CD8-positive, alpha-beta memory T cell (primary cell): ENCODE measurements at regions not wholly inside any gene's neighbourhood (a gene's known extent, or its start where the extent isn't known, plus 50 kb on each side); places are given as distances from the start of the nearest gene placed in this dataset.

Experiments used
- CTCF ChIA-PET: fragments of 350-600 bp; sonication (Branson Sonifier 250); formaldehyde crosslinking; loops from one replicate; lab custom pipeline; 2021; ENCODE audit warnings: antibody characterized with exemption; lab: Charles Lee
- POLR2A ChIA-PET: fragments of 350-600 bp; sonication (Branson Sonifier 250); formaldehyde crosslinking; loops from one replicate; lab custom pipeline; 2021; ENCODE audit warnings: antibody characterized with exemption; lab: Charles Lee
- DNase-seq, 5 donors: peaks; one replicate each; pipeline versions ENCODE4 v3.0.0 to v3.0.0-alpha.2; 2020 to 2022; ENCODE audit warnings: mixed read lengths in 1 of 5
- H3K27ac ChIP-seq: one replicate; pipeline ENCODE4 v1.7.0; 2013; ENCODE audit warnings: low read depth, mild to moderate bottlenecking, low read length, moderate library complexity
- H3K27me3 ChIP-seq: 2 replicates; pipeline ENCODE4 v1.7.0; 2013; ENCODE audit warnings: low read length, mild to moderate bottlenecking; ENCODE audit not compliant: insufficient read depth, poor library complexity, severe bottlenecking
- H3K36me3 ChIP-seq: 2 replicates; pipeline ENCODE4 v1.7.0; 2013; ENCODE audit warnings: mild to moderate bottlenecking, low read length, moderate library complexity; ENCODE audit not compliant: insufficient read depth
- H3K4me1 ChIP-seq: 2 replicates; pipeline ENCODE4 v1.7.0; 2013; ENCODE audit warnings: mild to moderate bottlenecking, low read length, moderate library complexity; ENCODE audit not compliant: insufficient read depth
- H3K4me3 ChIP-seq: 2 replicates; pipeline ENCODE4 v1.7.0; 2013; ENCODE audit warnings: mild to moderate bottlenecking, low read length
- H3K9me3 ChIP-seq: 2 replicates; pipeline ENCODE4 v1.7.0; 2013; ENCODE audit warnings: mild to moderate bottlenecking, low read length
- H3K27ac Mint-ChIP-seq, 8 donors: one replicate each; pipeline ENCODE4 v1.8.0; 2020 to 2021; ENCODE audit warnings: mixed read lengths in 8 of 8, mild to moderate bottlenecking in 6 of 8, inconsistent platforms in 3 of 8, moderate library complexity in 3 of 8
- H3K27me3 Mint-ChIP-seq, 2 donors: one replicate each; pipeline ENCODE4 v1.8.0; 2020 to 2021; ENCODE audit warnings: mixed read lengths in 2 of 2, mild to moderate bottlenecking in 1 of 2, moderate library complexity in 1 of 2
- H3K36me3 Mint-ChIP-seq, 3 donors: one replicate each; pipeline ENCODE4 v1.8.0; 2020 to 2021; ENCODE audit warnings: mixed read lengths in 3 of 3, inconsistent platforms in 1 of 3, mild to moderate bottlenecking in 1 of 3
- H3K4me1 Mint-ChIP-seq, 3 donors: one replicate each; pipeline ENCODE4 v1.8.0; 2020 to 2021; ENCODE audit warnings: mixed read lengths in 3 of 3, inconsistent platforms in 1 of 3, mild to moderate bottlenecking in 1 of 3
- H3K4me3 Mint-ChIP-seq, 7 donors: one replicate each; pipeline ENCODE4 v1.8.0; 2020 to 2021; ENCODE audit warnings: mixed read lengths in 7 of 7, mild to moderate bottlenecking in 6 of 7, moderate library complexity in 4 of 7, inconsistent platforms in 2 of 7
- H3K9me3 Mint-ChIP-seq, 5 donors: one replicate each; pipeline ENCODE4 v1.8.0; 2020 to 2022; ENCODE audit warnings: mixed read lengths in 5 of 5, mild to moderate bottlenecking in 3 of 5, moderate library complexity in 2 of 5, inconsistent platforms in 1 of 5

DNA sequence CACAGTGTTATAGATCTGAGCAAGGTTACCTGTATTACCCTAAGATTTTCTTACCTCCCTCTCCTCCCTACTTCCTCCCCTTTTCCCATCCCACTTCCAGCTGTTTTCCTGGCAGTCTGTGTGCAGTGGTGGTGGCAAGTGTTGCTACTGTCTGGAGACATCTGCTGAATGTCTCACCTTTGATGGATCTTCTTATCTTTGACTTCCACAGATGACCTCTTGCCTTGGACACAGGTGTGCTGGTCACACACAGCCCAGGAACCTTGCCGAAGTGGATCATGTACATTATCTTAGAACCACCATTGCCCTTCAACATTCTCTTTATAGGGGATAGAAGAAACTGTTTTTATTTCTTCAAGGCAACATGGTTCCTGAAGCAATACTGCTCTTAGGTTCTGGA is 245.1 kb downstream of the UTP18 start:
- no peaks in the 10 kb centered on the region for H3K4me1 Mint-ChIP-seq
- no peaks in the 10 kb centered on the region for H3K9me3 Mint-ChIP-seq
- Histone ChIP-seq H3K36me3 (no peaks in the 10 kb centered on the region), H3K9me3 (no peaks in the 10 kb centered on the region), H3K4me1 (no peaks in the 10 kb centered on the region), H3K4me3 (no peak overlapping the region), H3K27ac (no peak overlapping the region), H3K27me3 (no peaks in the 10 kb centered on the region)
- H3K27me3 Mint-ChIP-seq = peaks cover 16 to 63% of the 10 kb centered on the region in 2 donors
- no peak overlapping the region for H3K4me3 Mint-ChIP-seq
- ChIA-PET CTCF (no interaction called here), POLR2A (no interaction called here)
- no peak overlapping the region for H3K27ac Mint-ChIP-seq
- no peaks in the 10 kb centered on the region for H3K36me3 Mint-ChIP-seq
- no peak for DNase-seq

DNA sequence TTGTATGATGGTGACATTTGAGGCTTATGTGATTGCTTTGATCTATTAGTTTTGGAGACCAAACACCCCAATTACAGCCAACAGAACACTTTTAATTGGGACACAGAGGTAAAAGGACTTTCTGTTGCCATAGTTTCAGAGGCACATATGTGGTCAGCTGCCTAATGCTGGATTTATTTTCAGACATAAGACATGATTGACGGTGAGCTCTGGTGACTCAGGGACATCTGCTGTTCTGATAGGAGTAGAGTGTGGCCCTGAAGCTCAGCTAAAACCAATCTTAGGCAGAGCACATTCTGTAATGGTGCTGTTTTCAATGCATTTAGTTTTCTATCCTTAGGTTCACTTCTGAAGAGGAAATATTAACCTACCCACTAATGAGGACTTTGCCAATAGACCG is 247.1 kb downstream of the UTP18 start:
- ChIA-PET CTCF (no interaction called here), POLR2A (no interaction called here)
- H3K4me3 ChIP-seq = no peak overlapping the region
- Mint-ChIP-seq H3K27ac (no peak overlapping the region), H3K4me3 (no peak overlapping the region), H3K36me3 (no peaks in the 10 kb centered on the region), H3K27me3 (peaks cover 16 to 58% of the 10 kb centered on the region in 2 donors), H3K9me3 (no peaks in the 10 kb centered on the region), H3K4me1 (no peaks in the 10 kb centered on the region)
- H3K27ac ChIP-seq = no peak overlapping the region
- H3K36me3 ChIP-seq = no peaks in the 10 kb centered on the region
- H3K27me3 ChIP-seq = no peaks in the 10 kb centered on the region
- no peak for DNase-seq
- H3K4me1 ChIP-seq = no peaks in the 10 kb centered on the region
- H3K9me3 ChIP-seq = no peaks in the 10 kb centered on the region

DNA sequence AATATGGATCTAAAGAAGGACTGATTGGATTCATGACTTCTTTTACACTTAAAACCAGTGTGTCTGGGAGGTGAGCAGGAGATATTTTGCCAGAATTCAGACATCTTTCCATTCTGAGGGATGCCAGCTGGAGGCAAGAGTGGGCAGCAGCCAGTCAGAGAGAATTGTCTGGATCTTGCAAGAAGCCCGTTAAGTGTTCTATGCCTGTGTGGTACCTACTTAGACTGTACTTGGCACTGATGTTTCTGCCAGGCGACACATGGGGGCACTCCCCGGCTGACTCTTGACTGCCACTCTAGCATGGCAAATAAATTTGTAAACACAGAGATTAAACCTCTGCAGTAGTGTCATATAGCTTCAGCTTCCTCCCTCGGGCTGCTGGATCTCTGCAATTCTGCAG is 247.7 kb downstream of the UTP18 start:
- Mint-ChIP-seq H3K36me3 (no peaks in the 10 kb centered on the region), H3K27me3 (peaks cover 16 to 52% of the 10 kb centered on the region in 2 donors)

DNA sequence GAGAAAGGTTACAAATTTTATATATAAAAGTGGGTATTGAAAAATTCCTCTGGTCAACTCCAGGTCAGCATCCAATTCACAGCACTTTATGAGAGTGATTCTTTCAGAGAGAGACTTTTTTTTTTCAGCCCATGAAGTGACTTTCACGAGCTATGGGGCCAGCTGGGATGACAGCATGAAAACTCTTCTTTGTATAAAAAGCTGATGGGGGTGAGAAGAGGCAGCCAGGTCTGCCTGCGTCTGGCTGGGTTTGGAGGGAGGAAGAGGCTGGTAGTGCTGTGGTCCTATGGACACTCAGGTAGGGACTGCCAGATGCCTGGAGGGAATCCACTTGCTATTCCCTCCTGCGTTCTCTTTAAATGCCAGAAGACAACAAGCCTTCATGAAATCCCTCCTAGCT is 250.6 kb downstream of the UTP18 start:
- Mint-ChIP-seq H3K36me3 (no peaks in the 10 kb centered on the region), H3K27ac (no peak overlapping the region), H3K4me1 (no peaks in the 10 kb centered on the region), H3K9me3 (peaks cover 0 to 3% (median 1%) of the 10 kb centered on the region in 5 donors), H3K27me3 (peaks cover 9 to 40% of the 10 kb centered on the region in 2 donors), H3K4me3 (no peak overlapping the region)
- Histone ChIP-seq H3K27ac (no peak overlapping the region), H3K9me3 (no peaks in the 10 kb centered on the region), H3K4me1 (no peaks in the 10 kb centered on the region), H3K4me3 (no peak overlapping the region), H3K36me3 (no peaks in the 10 kb centered on the region), H3K27me3 (no peaks in the 10 kb centered on the region)
- ChIA-PET CTCF (no interaction called here), POLR2A (no interaction called here)
- no peak for DNase-seq

More for the DNA sequence above, 247.7 kb downstream of the UTP18 start:
- H3K4me3 ChIP-seq = no peak overlapping the region
- H3K27me3 ChIP-seq = no peaks in the 10 kb centered on the region
- no peak for DNase-seq
- no peaks in the 10 kb centered on the region for H3K4me1 ChIP-seq
- no peak overlapping the region for H3K27ac ChIP-seq
- ChIA-PET CTCF (no interaction called here), POLR2A (no interaction called here)
- H3K36me3 ChIP-seq = no peaks in the 10 kb centered on the region
- H3K9me3 ChIP-seq = no peaks in the 10 kb centered on the region
- Mint-ChIP-seq H3K4me3 (no peak overlapping the region), H3K9me3 (no peaks in the 10 kb centered on the region), H3K4me1 (no peaks in the 10 kb centered on the region), H3K27ac (no peak overlapping the region)

DNA sequence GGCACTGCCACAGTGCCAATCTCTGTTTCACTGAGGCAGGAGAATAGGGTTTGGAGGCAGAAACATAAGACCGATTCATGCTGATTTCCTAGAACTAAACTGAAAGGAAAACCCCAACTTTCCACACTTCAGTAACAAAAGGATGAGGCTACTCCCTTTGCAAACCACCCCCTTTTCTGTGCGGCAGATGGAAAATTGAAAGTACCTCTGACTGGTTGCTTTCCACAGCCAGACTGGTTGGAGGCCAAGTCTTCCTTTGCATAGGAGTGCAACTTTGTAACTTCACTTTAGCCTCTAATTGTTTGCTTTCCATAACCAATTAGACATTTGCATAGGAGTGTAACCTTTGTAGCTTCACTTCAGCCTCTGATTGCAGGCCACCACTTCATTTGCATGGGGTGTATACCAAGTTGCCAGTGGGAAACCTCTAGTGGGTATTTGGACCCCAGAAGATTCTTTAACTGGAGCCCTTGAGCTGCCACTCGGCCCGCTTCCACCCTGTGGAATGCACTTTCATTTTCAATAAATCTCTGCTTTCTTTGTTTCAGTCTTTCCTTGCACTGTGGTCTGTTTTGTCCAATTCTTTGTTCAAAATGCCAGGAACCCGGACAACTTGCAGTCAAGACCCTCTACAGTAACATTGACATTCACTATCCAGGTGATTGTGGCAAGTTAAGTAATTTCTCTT is 252.0 kb downstream of the UTP18 start:
- Histone ChIP-seq H3K9me3 (no peaks in the 10 kb centered on the region), H3K27ac (no peak overlapping the region), H3K4me1 (no peaks in the 10 kb centered on the region), H3K27me3 (no peaks in the 10 kb centered on the region), H3K4me3 (no peak overlapping the region), H3K36me3 (no peaks in the 10 kb centered on the region)
- peaks cover 8 to 33% of the 10 kb centered on the region in 2 donors for H3K27me3 Mint-ChIP-seq
- POLR2A ChIA-PET = no interaction called here
- H3K27ac Mint-ChIP-seq = no peak overlapping the region
- no peak overlapping the region for H3K4me3 Mint-ChIP-seq
- H3K9me3 Mint-ChIP-seq = peaks cover 0 to 3% (median 1%) of the 10 kb centered on the region in 5 donors
- no peaks in the 10 kb centered on the region for H3K4me1 Mint-ChIP-seq
- no peak for DNase-seq
- CTCF ChIA-PET = no interaction called here
- no peaks in the 10 kb centered on the region for H3K36me3 Mint-ChIP-seq

DNA sequence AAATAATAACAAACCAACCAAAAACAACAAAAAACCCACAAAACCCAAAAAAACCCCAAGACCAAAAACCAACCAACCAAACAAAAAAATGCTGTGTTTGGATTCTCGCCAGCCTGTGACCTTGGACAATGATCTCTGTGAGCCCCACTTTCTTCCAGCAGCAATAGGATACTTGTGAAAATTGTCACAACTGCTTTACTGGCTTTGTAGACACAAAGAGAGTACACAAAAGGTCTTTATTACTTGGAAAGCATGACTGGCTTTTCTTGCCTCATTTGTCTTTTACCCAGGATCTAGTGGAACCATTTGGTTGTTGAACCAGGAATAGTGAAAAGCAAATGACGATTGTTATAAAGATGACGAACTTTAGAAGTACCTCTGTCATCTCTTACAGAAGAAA is 256.6 kb downstream of the UTP18 start:
- no peak for DNase-seq
- ChIA-PET POLR2A (no interaction called here), CTCF (no interaction called here)
- Histone ChIP-seq H3K27ac (no peak overlapping the region), H3K9me3 (no peaks in the 10 kb centered on the region), H3K4me3 (no peak overlapping the region), H3K4me1 (no peaks in the 10 kb centered on the region), H3K27me3 (no peaks in the 10 kb centered on the region), H3K36me3 (no peaks in the 10 kb centered on the region)
- H3K27ac Mint-ChIP-seq = no peak overlapping the region
- H3K9me3 Mint-ChIP-seq = peaks cover 0 to 6% (median 1%) of the 10 kb centered on the region in 5 donors
- H3K27me3 Mint-ChIP-seq = peaks cover 9 to 27% of the 10 kb centered on the region in 2 donors
- H3K36me3 Mint-ChIP-seq = no peaks in the 10 kb centered on the region
- H3K4me1 Mint-ChIP-seq = no peaks in the 10 kb centered on the region
- no peak overlapping the region for H3K4me3 Mint-ChIP-seq

DNA sequence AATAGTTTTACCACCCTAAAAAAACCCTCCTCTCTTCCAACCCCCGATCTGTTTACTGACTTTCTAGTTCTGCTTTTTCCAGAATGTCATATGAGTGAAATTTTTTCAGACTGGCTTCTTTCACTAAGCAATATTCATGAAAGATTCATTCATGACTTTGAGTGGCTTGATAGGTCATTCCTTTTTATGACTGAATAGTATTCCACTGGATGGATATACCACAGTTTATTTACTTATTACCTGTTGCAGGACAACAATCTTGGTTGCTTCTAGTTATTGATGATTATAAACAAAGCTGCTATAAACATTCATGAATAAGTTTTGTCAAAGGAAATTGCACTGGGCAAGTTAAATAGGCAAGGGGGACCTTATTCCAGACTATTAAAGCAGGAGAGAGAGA is 264.2 kb downstream of the UTP18 start:
- H3K4me3 ChIP-seq = no peak overlapping the region
- no peak overlapping the region for H3K27ac Mint-ChIP-seq
- H3K36me3 ChIP-seq = no peaks in the 10 kb centered on the region
- H3K9me3 ChIP-seq = no peaks in the 10 kb centered on the region
- peaks cover 22 to 44% of the 10 kb centered on the region in 2 donors for H3K27me3 Mint-ChIP-seq
- H3K27ac ChIP-seq = no peak overlapping the region
- POLR2A ChIA-PET = no interaction called here
- H3K9me3 Mint-ChIP-seq = peaks cover 0 to 5% (median 2%) of the 10 kb centered on the region in 5 donors
- DNase-seq = no peak
- H3K4me1 ChIP-seq = no peaks in the 10 kb centered on the region
- H3K36me3 Mint-ChIP-seq = no peaks in the 10 kb centered on the region
- no peak overlapping the region for H3K4me3 Mint-ChIP-seq
- H3K27me3 ChIP-seq = no peaks in the 10 kb centered on the region
- CTCF ChIA-PET = no interaction called here
- no peaks in the 10 kb centered on the region for H3K4me1 Mint-ChIP-seq

DNA sequence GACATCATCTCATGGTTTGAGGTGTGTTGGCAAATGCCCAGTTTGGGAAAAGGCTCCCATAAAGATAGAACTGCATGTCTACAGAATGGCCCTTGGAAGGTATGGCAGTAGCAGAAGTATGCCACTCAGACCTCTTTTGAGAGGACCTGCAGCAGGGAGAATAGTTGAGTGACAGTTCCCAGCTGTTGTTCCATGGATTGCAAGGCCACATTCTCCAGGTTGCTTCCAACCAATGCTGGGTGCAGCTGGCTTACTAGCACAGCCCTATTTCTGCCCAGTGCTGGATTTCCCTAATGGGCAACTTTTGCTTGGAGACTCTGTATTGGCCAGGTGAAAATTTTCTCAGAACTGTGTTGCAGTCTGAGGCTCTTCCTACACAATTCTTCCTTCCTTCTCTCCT is 266.2 kb downstream of the UTP18 start:
- peaks cover 22 to 43% of the 10 kb centered on the region in 2 donors for H3K27me3 Mint-ChIP-seq
- H3K27ac Mint-ChIP-seq = no peak overlapping the region
- Histone ChIP-seq H3K27me3 (no peaks in the 10 kb centered on the region), H3K4me3 (no peak overlapping the region), H3K9me3 (no peaks in the 10 kb centered on the region), H3K27ac (no peak overlapping the region), H3K4me1 (no peaks in the 10 kb centered on the region), H3K36me3 (no peaks in the 10 kb centered on the region)
- POLR2A ChIA-PET = no interaction called here
- H3K4me1 Mint-ChIP-seq = no peaks in the 10 kb centered on the region
- no peaks in the 10 kb centered on the region for H3K36me3 Mint-ChIP-seq
- H3K4me3 Mint-ChIP-seq = no peak overlapping the region
- no peak for DNase-seq
- peaks cover 0 to 5% (median 2%) of the 10 kb centered on the region in 5 donors for H3K9me3 Mint-ChIP-seq
- CTCF ChIA-PET = no interaction called here
